Keratinocyte (primary cell): ENCODE measurements at regions not wholly inside any gene's neighbourhood (a gene's known extent, or its start where the extent isn't known, plus 50 kb on each side); places are given as distances from the start of the nearest gene placed in this dataset.

Experiments
- DNase-seq: peaks from one replicate; pipeline ENCODE4 v3.0.0-alpha.2; 2011; ENCODE audit warnings: low read depth, missing footprints, low spot score
- FAIRE-seq: peaks from 2 replicates; lab custom pipeline; 2011; peaks lifted over from hg19 to GRCh38; lab: Jason Lieb, UNC
- H2AFZ ChIP-seq: 2 replicates; pipeline ENCODE4 v1.6.0; 2012; ENCODE audit warnings: low read length, control low read depth, inconsistent platforms; ENCODE audit not compliant: control insufficient read depth
- H3K27ac ChIP-seq: 2 replicates; pipeline ENCODE4 v1.5.1; 2011; ENCODE audit warnings: low read length; ENCODE audit not compliant: control insufficient read depth, insufficient read depth
- H3K27me3 ChIP-seq: 3 replicates; pipeline ENCODE4 v1.6.0; 2011; ENCODE audit warnings: low read length; ENCODE audit not compliant: control insufficient read depth, insufficient read depth; ENCODE audit errors: extremely low read depth
- H3K36me3 ChIP-seq, 2 experiments: 2 replicates in 1 of 2; 3 replicates in 1 of 2; pipeline ENCODE4 v1.5.1; 2011; ENCODE audit warnings: low read length in 2 of 2, mild to moderate bottlenecking in 1 of 2; ENCODE audit not compliant: control insufficient read depth in 2 of 2, insufficient read depth in 2 of 2; ENCODE audit errors: extremely low read depth in 1 of 2
- H3K4me1 ChIP-seq: 3 replicates; pipeline ENCODE4 v1.5.1; 2011; ENCODE audit warnings: low read length; ENCODE audit not compliant: control insufficient read depth, insufficient read depth; ENCODE audit errors: extremely low read depth
- H3K4me2 ChIP-seq: 3 replicates; pipeline ENCODE4 v1.6.0; 2011; ENCODE audit warnings: low read depth, low read length; ENCODE audit not compliant: control insufficient read depth, insufficient read depth; ENCODE audit errors: extremely low read depth
- H3K4me3 ChIP-seq, 3 experiments: fragments of 200-600 bp in 1 of 3; sonication (generic) in 1 of 3; 2 replicates in 2 of 3; 3 replicates in 1 of 3; pipeline ENCODE4 v1.5.1; 2011 to 2016; ENCODE audit warnings: low read length in 3 of 3, mild to moderate bottlenecking in 3 of 3, control low read depth in 2 of 3, inconsistent platforms in 1 of 3, low read depth in 1 of 3, mixed read lengths in 1 of 3, mixed run types in 1 of 3, moderate library complexity in 1 of 3; ENCODE audit not compliant: control insufficient read depth in 2 of 3, insufficient read depth in 2 of 3; ENCODE audit errors: extremely low read depth in 1 of 3
- H3K79me2 ChIP-seq: 2 replicates; pipeline ENCODE4 v1.6.0; 2012; ENCODE audit warnings: low read length; ENCODE audit not compliant: control insufficient read depth, insufficient read depth
- H3K9ac ChIP-seq: 3 replicates; pipeline ENCODE4 v1.6.0; 2011; ENCODE audit warnings: low read length; ENCODE audit not compliant: control insufficient read depth, insufficient read depth; ENCODE audit errors: extremely low read depth
- H3K9me1 ChIP-seq: 3 replicates; pipeline ENCODE4 v1.6.0; 2011; ENCODE audit warnings: low read length; ENCODE audit not compliant: control insufficient read depth, insufficient read depth; ENCODE audit errors: extremely low read depth
- H3K9me3 ChIP-seq: 2 replicates; pipeline ENCODE4 v1.5.1; 2012; ENCODE audit warnings: low read depth, low read length; ENCODE audit not compliant: control insufficient read depth
- H4K20me1 ChIP-seq: 3 replicates; pipeline ENCODE4 v1.6.0; 2011; ENCODE audit warnings: low read length; ENCODE audit not compliant: control insufficient read depth, insufficient read depth; ENCODE audit errors: extremely low read depth
- EZH2 ChIP-seq: IDR thresholded peaks from one replicate; pipeline ENCODE4 v1.6.1; 2012; ENCODE audit warnings: inconsistent platforms, mild to moderate bottlenecking, low read length, moderate library complexity
- dilution Hi-C: fragments of 300-500 bp; cut with MboI; formaldehyde crosslinking; loops from one replicate; pipeline ENCODE4 v1.7.0; 2020; ENCODE audit warnings: low sequenced_read_pairs; ENCODE audit not compliant: extremely low pct_ligation_motif_present
- TF ChIP-seq, protein P1 (sequence below), 3 experiments: IDR thresholded peaks in 1 of 3; conservative IDR thresholded peaks in 1 of 3; optimal IDR thresholded peaks in 1 of 3; 2 replicates in 2 of 3; 3 replicates in 1 of 3; pipeline versions ENCODE3 to v1.5.1; 2011; ENCODE audit warnings: low read length in 3 of 3, mild to moderate bottlenecking in 3 of 3, moderate library complexity in 2 of 3, control low read depth in 1 of 3, inconsistent platforms in 1 of 3; ENCODE audit not compliant: insufficient read depth in 2 of 3; ENCODE audit errors: extremely low read depth in 1 of 3

DNA sequence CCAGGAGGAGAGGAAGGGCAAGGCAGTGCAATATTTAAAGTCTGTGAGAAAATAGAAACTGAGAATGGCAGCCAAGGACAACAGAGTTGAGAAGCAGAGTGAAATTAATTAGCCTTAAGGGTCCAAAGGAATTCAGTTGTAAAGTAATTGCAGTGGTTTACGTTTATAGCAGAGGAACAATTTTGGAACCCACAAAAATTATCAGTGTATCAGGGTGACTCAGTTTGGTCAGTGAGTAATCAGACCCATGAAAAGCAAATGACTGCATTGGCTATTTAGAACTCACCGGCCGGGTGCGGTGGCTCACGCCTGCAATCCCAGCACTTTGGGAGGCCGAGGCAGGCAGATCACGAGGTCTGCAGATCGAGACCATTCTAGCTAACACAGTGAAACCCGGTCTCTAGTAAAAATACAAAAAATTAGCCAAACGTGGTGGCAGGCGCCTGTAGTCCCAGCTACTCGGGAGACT, 245.8 kb upstream of the SLC39A10 start:
- FAIRE-seq = no peak
- no peak overlapping the region for H3K4me3 ChIP-seq
- DNase-seq = no peak
- H3K36me3 ChIP-seq = no peaks in the 10 kb centered on the region
- dilution Hi-C loops = no loop called here
- H3K9me3 ChIP-seq = no peaks in the 10 kb centered on the region
- H4K20me1 ChIP-seq = no peaks in the 10 kb centered on the region
- no peak overlapping the region for H3K4me2 ChIP-seq
- TF ChIP-seq, protein P1, sequence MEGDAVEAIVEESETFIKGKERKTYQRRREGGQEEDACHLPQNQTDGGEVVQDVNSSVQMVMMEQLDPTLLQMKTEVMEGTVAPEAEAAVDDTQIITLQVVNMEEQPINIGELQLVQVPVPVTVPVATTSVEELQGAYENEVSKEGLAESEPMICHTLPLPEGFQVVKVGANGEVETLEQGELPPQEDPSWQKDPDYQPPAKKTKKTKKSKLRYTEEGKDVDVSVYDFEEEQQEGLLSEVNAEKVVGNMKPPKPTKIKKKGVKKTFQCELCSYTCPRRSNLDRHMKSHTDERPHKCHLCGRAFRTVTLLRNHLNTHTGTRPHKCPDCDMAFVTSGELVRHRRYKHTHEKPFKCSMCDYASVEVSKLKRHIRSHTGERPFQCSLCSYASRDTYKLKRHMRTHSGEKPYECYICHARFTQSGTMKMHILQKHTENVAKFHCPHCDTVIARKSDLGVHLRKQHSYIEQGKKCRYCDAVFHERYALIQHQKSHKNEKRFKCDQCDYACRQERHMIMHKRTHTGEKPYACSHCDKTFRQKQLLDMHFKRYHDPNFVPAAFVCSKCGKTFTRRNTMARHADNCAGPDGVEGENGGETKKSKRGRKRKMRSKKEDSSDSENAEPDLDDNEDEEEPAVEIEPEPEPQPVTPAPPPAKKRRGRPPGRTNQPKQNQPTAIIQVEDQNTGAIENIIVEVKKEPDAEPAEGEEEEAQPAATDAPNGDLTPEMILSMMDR (optimal IDR thresholded peaks at IDR 0.05 in 1 of 3, IDR thresholded peaks at IDR 0.05 in 1 of 3, conservative IDR thresholded peaks at IDR 0.05 in 1 of 3; ENCODE audit: extremely low read depth in 1 of 3, insufficient read depth in 2 of 3, low read length in 3 of 3) = no peak
- no peak for TF ChIP-seq EZH2
- no peaks in the 10 kb centered on the region for H3K79me2 ChIP-seq
- no peaks in the 10 kb centered on the region for H3K9me1 ChIP-seq
- no peaks in the 10 kb centered on the region for H3K4me1 ChIP-seq
- H3K9ac ChIP-seq = no peak overlapping the region
- H3K27ac ChIP-seq = no peak overlapping the region
- no peak overlapping the region for H2AFZ ChIP-seq
- H3K27me3 ChIP-seq = no peaks in the 10 kb centered on the region

GRCh38 chr2:195410074-195410671, 246.9 kb upstream of the SLC39A10 start:
- dilution Hi-C loops = no loop called here
- H3K4me3 ChIP-seq = no peak overlapping the region
- no peaks in the 10 kb centered on the region for H3K27me3 ChIP-seq
- H3K36me3 ChIP-seq = no peaks in the 10 kb centered on the region
- H3K9ac ChIP-seq = no peak overlapping the region
- no peaks in the 10 kb centered on the region for H4K20me1 ChIP-seq
- H3K27ac ChIP-seq = no peak overlapping the region
- no peak for TF ChIP-seq EZH2
- TF ChIP-seq, protein P1 (optimal IDR thresholded peaks at IDR 0.05 in 1 of 3, IDR thresholded peaks at IDR 0.05 in 1 of 3, conservative IDR thresholded peaks at IDR 0.05 in 1 of 3; ENCODE audit: extremely low read depth in 1 of 3, insufficient read depth in 2 of 3, low read length in 3 of 3) = no peak
- no peaks in the 10 kb centered on the region for H3K9me1 ChIP-seq
- H3K79me2 ChIP-seq = no peaks in the 10 kb centered on the region
- FAIRE-seq = no peak
- DNase-seq = no peak
- H3K9me3 ChIP-seq = no peaks in the 10 kb centered on the region
- no peak overlapping the region for H3K4me2 ChIP-seq
- no peaks in the 10 kb centered on the region for H3K4me1 ChIP-seq
- H2AFZ ChIP-seq = no peak overlapping the region
